Naive B cell (primary cell): ENCODE measurements at regions not wholly inside any gene's neighbourhood (a gene's known extent, or its start where the extent isn't known, plus 50 kb on each side); places are given as distances from the start of the nearest gene placed in this dataset.

Source experiments
- ATAC-seq, 2 donors: fragments of 150-1000 bp; cut with Tn5 transposase; 2 replicates each; pipeline ENCODE4 v1.10.0; 2021; ENCODE audit warnings: low read depth in 2 of 2, mild to moderate bottlenecking in 2 of 2, moderate library complexity in 2 of 2
- DNase-seq: peaks from one replicate; pipeline ENCODE4 v3.0.0; 2022
- H3K27ac Mint-ChIP-seq, 6 donors: one replicate each; pipeline ENCODE4 v1.8.0; 2020 to 2022; ENCODE audit warnings: mild to moderate bottlenecking in 6 of 6, mixed read lengths in 6 of 6, moderate library complexity in 5 of 6, inconsistent platforms in 2 of 6
- H3K27me3 Mint-ChIP-seq, 3 donors: one replicate each; pipeline ENCODE4 v1.8.0; 2021 to 2022; ENCODE audit warnings: mixed read lengths in 3 of 3, mild to moderate bottlenecking in 1 of 3
- H3K36me3 Mint-ChIP-seq, 2 donors: one replicate each; pipeline ENCODE4 v1.8.0; 2020 to 2022; ENCODE audit warnings: mixed read lengths in 2 of 2, inconsistent platforms in 1 of 2, mild to moderate bottlenecking in 1 of 2
- H3K4me1 Mint-ChIP-seq, 3 donors: one replicate each; pipeline ENCODE4 v1.8.0; 2020 to 2022; ENCODE audit warnings: mixed read lengths in 3 of 3, inconsistent platforms in 1 of 3, mild to moderate bottlenecking in 1 of 3, moderate library complexity in 1 of 3
- H3K4me3 Mint-ChIP-seq, 8 donors: one replicate each; pipeline ENCODE4 v1.8.0; 2020 to 2022; ENCODE audit warnings: mild to moderate bottlenecking in 8 of 8, mixed read lengths in 8 of 8, moderate library complexity in 8 of 8, inconsistent platforms in 2 of 8
- H3K9me3 Mint-ChIP-seq, 7 donors: one replicate each; pipeline ENCODE4 v1.8.0; 2020 to 2022; ENCODE audit warnings: mixed read lengths in 7 of 7, mild to moderate bottlenecking in 5 of 7, inconsistent platforms in 2 of 7, moderate library complexity in 1 of 7

GRCh38 chr2:5562426-5562825 lies 129.8 kb upstream of the SOX11 start:
- peaks cover 0 to 8% (median 5%) of the 10 kb centered on the region in 7 donors for H3K9me3 Mint-ChIP-seq
- no peak for DNase-seq
- H3K36me3 Mint-ChIP-seq, result no peaks in the 10 kb centered on the region
- ATAC-seq, result no peak
- H3K4me3 Mint-ChIP-seq, result no peak overlapping the region
- no peaks in the 10 kb centered on the region for H3K4me1 Mint-ChIP-seq
- H3K27me3 Mint-ChIP-seq, result no peaks in the 10 kb centered on the region
- H3K27ac Mint-ChIP-seq, result no peak overlapping the region

- H3K36me3 Mint-ChIP-seq, result no peaks in the 10 kb centered on the region
- H3K4me3 Mint-ChIP-seq, result no peak overlapping the region
- no peaks in the 10 kb centered on the region for H3K4me1 Mint-ChIP-seq
- H3K9me3 Mint-ChIP-seq, result peaks cover 0 to 8% (median 5%) of the 10 kb centered on the region in 7 donors
- ATAC-seq (no peak), DNase-seq (no peak)
- no peak overlapping the region for H3K27ac Mint-ChIP-seq
- H3K27me3 Mint-ChIP-seq, result no peaks in the 10 kb centered on the region
Measured at GRCh38 chr2:5562865-5563264, 129.3 kb upstream of the SOX11 start.

GRCh38 chr2:5563411-5563810 lies 128.8 kb upstream of the SOX11 start:
- DNase-seq, result no peak
- no peak overlapping the region for H3K4me3 Mint-ChIP-seq
- H3K27me3 Mint-ChIP-seq, result no peaks in the 10 kb centered on the region
- no peak for ATAC-seq
- no peaks in the 10 kb centered on the region for H3K36me3 Mint-ChIP-seq
- H3K4me1 Mint-ChIP-seq, result no peaks in the 10 kb centered on the region
- H3K27ac Mint-ChIP-seq, result no peak overlapping the region
- H3K9me3 Mint-ChIP-seq, result peaks cover 0 to 8% (median 5%) of the 10 kb centered on the region in 7 donors

GRCh38 chr2:5569256-5569655 lies 122.9 kb upstream of the SOX11 start:
- Mint-ChIP-seq H3K9me3 (peaks cover 0 to 6% (median 0%) of the 10 kb centered on the region in 7 donors), H3K36me3 (no peaks in the 10 kb centered on the region), H3K27me3 (no peaks in the 10 kb centered on the region), H3K4me3 (no peak overlapping the region), H3K27ac (no peak overlapping the region), H3K4me1 (no peaks in the 10 kb centered on the region)
- DNase-seq (no peak), ATAC-seq (no peak)

GRCh38 chr2:5576015-5576414 lies 116.2 kb upstream of the SOX11 start:
- ATAC-seq, result no peak
- Mint-ChIP-seq H3K27ac (no peak overlapping the region), H3K27me3 (no peaks in the 10 kb centered on the region), H3K4me1 (no peaks in the 10 kb centered on the region), H3K36me3 (peaks cover 0 to 5% of the 10 kb centered on the region in 2 donors), H3K4me3 (no peak overlapping the region), H3K9me3 (peaks cover 0 to 19% (median 4%) of the 10 kb centered on the region in 7 donors)
- DNase-seq, result no peak

- Mint-ChIP-seq H3K27ac (no peak overlapping the region), H3K4me1 (no peaks in the 10 kb centered on the region), H3K9me3 (peaks cover 0 to 4% (median 2%) of the 10 kb centered on the region in 7 donors), H3K4me3 (no peak overlapping the region), H3K36me3 (no peaks in the 10 kb centered on the region), H3K27me3 (no peaks in the 10 kb centered on the region)
- ATAC-seq, result no peak
- no peak for DNase-seq
Measured at GRCh38 chr2:5587766-5588165, 104.4 kb upstream of the SOX11 start.

- H3K4me1 Mint-ChIP-seq, result no peaks in the 10 kb centered on the region
- DNase-seq (no peak), ATAC-seq (no peak)
- no peaks in the 10 kb centered on the region for H3K27me3 Mint-ChIP-seq
- no peak overlapping the region for H3K4me3 Mint-ChIP-seq
- no peak overlapping the region for H3K27ac Mint-ChIP-seq
- H3K9me3 Mint-ChIP-seq, result peaks cover 0 to 4% (median 3%) of the 10 kb centered on the region in 7 donors
- no peaks in the 10 kb centered on the region for H3K36me3 Mint-ChIP-seq
Measured at GRCh38 chr2:5588601-5589000, 103.6 kb upstream of the SOX11 start.

- Mint-ChIP-seq H3K9me3 (peaks cover 0 to 4% (median 3%) of the 10 kb centered on the region in 7 donors), H3K27me3 (no peaks in the 10 kb centered on the region), H3K4me3 (no peak overlapping the region), H3K4me1 (no peaks in the 10 kb centered on the region), H3K36me3 (no peaks in the 10 kb centered on the region), H3K27ac (no peak overlapping the region)
- DNase-seq, result no peak
- no peak for ATAC-seq
Measured at GRCh38 chr2:5589183-5589582, 103.0 kb upstream of the SOX11 start.

- Mint-ChIP-seq H3K27me3 (no peaks in the 10 kb centered on the region), H3K27ac (no peak overlapping the region), H3K4me3 (no peak overlapping the region), H3K36me3 (no peaks in the 10 kb centered on the region), H3K4me1 (no peaks in the 10 kb centered on the region), H3K9me3 (peaks cover 0 to 12% (median 1%) of the 10 kb centered on the region in 7 donors)
- DNase-seq, result no peak
- ATAC-seq, result no peak
Measured at GRCh38 chr2:5590886-5591285, 101.3 kb upstream of the SOX11 start.

- ATAC-seq, result no peak
- H3K36me3 Mint-ChIP-seq, result no peaks in the 10 kb centered on the region
- no peak for DNase-seq
- H3K4me1 Mint-ChIP-seq, result no peaks in the 10 kb centered on the region
- H3K27me3 Mint-ChIP-seq, result no peaks in the 10 kb centered on the region
- no peak overlapping the region for H3K27ac Mint-ChIP-seq
- no peak overlapping the region for H3K4me3 Mint-ChIP-seq
- peaks cover 0 to 12% (median 0%) of the 10 kb centered on the region in 7 donors for H3K9me3 Mint-ChIP-seq
Measured at GRCh38 chr2:5592916-5593315, 99.3 kb upstream of the SOX11 start.

- H3K36me3 Mint-ChIP-seq, result no peaks in the 10 kb centered on the region
- no peak overlapping the region for H3K27ac Mint-ChIP-seq
- H3K27me3 Mint-ChIP-seq, result no peaks in the 10 kb centered on the region
- no peaks in the 10 kb centered on the region for H3K4me1 Mint-ChIP-seq
- H3K9me3 Mint-ChIP-seq, result peaks cover 0 to 12% (median 0%) of the 10 kb centered on the region in 7 donors
- ATAC-seq (no peak), DNase-seq (no peak)
- H3K4me3 Mint-ChIP-seq, result no peak overlapping the region
Measured at GRCh38 chr2:5594249-5594695, 97.9 kb upstream of the SOX11 start.

- no peaks in the 10 kb centered on the region for H3K36me3 Mint-ChIP-seq
- no peaks in the 10 kb centered on the region for H3K27me3 Mint-ChIP-seq
- no peak overlapping the region for H3K4me3 Mint-ChIP-seq
- no peaks in the 10 kb centered on the region for H3K4me1 Mint-ChIP-seq
- no peak for DNase-seq
- H3K27ac Mint-ChIP-seq, result no peak overlapping the region
- ATAC-seq, result no peak
- peaks cover 0 to 10% (median 1%) of the 10 kb centered on the region in 7 donors for H3K9me3 Mint-ChIP-seq
Measured at GRCh38 chr2:5596868-5597267, 95.3 kb upstream of the SOX11 start.

- no peaks in the 10 kb centered on the region for H3K36me3 Mint-ChIP-seq
- peak overlapping the region in 1 of 6 donors; percentile 27 for H3K27ac Mint-ChIP-seq
- H3K4me3 Mint-ChIP-seq, result no peak overlapping the region
- no peak for DNase-seq
- ATAC-seq, result no peak
- H3K27me3 Mint-ChIP-seq, result no peaks in the 10 kb centered on the region
- H3K9me3 Mint-ChIP-seq, result peaks cover 0 to 14% (median 1%) of the 10 kb centered on the region in 7 donors
- no peaks in the 10 kb centered on the region for H3K4me1 Mint-ChIP-seq
Measured at GRCh38 chr2:5598156-5598555, 94.0 kb upstream of the SOX11 start.

- no peak overlapping the region for H3K27ac Mint-ChIP-seq
- H3K36me3 Mint-ChIP-seq, result no peaks in the 10 kb centered on the region
- H3K9me3 Mint-ChIP-seq, result peaks cover 0 to 22% (median 7%) of the 10 kb centered on the region in 7 donors
- ATAC-seq (no peak), DNase-seq (no peak)
- no peaks in the 10 kb centered on the region for H3K4me1 Mint-ChIP-seq
- no peak overlapping the region for H3K4me3 Mint-ChIP-seq
- peaks cover 0 to 4% (median 0%) of the 10 kb centered on the region in 3 donors for H3K27me3 Mint-ChIP-seq
Measured at GRCh38 chr2:5609201-5609600, 83.0 kb upstream of the SOX11 start.

- no peaks in the 10 kb centered on the region for H3K4me1 Mint-ChIP-seq
- H3K27ac Mint-ChIP-seq, result no peak overlapping the region
- H3K27me3 Mint-ChIP-seq, result peaks cover 0 to 5% (median 0%) of the 10 kb centered on the region in 3 donors
- DNase-seq (no peak), ATAC-seq (no peak)
- no peaks in the 10 kb centered on the region for H3K36me3 Mint-ChIP-seq
- H3K9me3 Mint-ChIP-seq, result peaks cover 2 to 30% (median 5%) of the 10 kb centered on the region in 7 donors
- no peak overlapping the region for H3K4me3 Mint-ChIP-seq
Measured at GRCh38 chr2:5612666-5613065, 79.5 kb upstream of the SOX11 start.
